ENCODE measurements at regions not wholly inside any gene's neighbourhood (a gene's known extent, or its start where the extent isn't known, plus 50 kb on each side); places are given as distances from the start of the nearest gene placed in this dataset.

GRCh38 chr7:116429986-116430619, 69.4 kb upstream of the CAV2 start:
- DNase-seq (ENCODE audit: insufficient read length) (no peak), FAIRE-seq (no peak)
- TF ChIP-seq POLR2AphosphoS5 (IDR thresholded peaks at IDR 0.05; ENCODE audit: low read depth, low read length): no peak
- TF ChIP-seq POLR2A (IDR thresholded peaks at IDR 0.05; ENCODE audit: low read depth, low read length): no peak
- no peak for TF ChIP-seq TAF1 (IDR thresholded peaks at IDR 0.05; ENCODE audit: borderline replicate concordance, low read depth, low read length)

GRCh38 chr7:116431787-116432526, 67.6 kb upstream of the CAV2 start:
- TF ChIP-seq TAF1 (IDR thresholded peaks at IDR 0.05; ENCODE audit: borderline replicate concordance, low read depth, low read length) (no peak), POLR2A (IDR thresholded peaks at IDR 0.05; ENCODE audit: low read depth, low read length) (no peak), POLR2AphosphoS5 (IDR thresholded peaks at IDR 0.05; ENCODE audit: low read depth, low read length) (no peak)
- no peak for DNase-seq (ENCODE audit: insufficient read length)
- no peak for FAIRE-seq

GRCh38 chr7:116432527-116432916, 67.0 kb upstream of the CAV2 start:
- TF ChIP-seq POLR2A (IDR thresholded peaks at IDR 0.05; ENCODE audit: low read depth, low read length) (no peak), POLR2AphosphoS5 (IDR thresholded peaks at IDR 0.05; ENCODE audit: low read depth, low read length) (no peak), TAF1 (IDR thresholded peaks at IDR 0.05; ENCODE audit: borderline replicate concordance, low read depth, low read length) (no peak)
- no peak for FAIRE-seq

GRCh38 chr7:116433246-116433645, 66.3 kb upstream of the CAV2 start:
- no peak for DNase-seq (ENCODE audit: insufficient read length)
- TF ChIP-seq POLR2AphosphoS5 (IDR thresholded peaks at IDR 0.05; ENCODE audit: low read depth, low read length) (no peak), POLR2A (IDR thresholded peaks at IDR 0.05; ENCODE audit: low read depth, low read length) (no peak), TAF1 (IDR thresholded peaks at IDR 0.05; ENCODE audit: borderline replicate concordance, low read depth, low read length) (no peak)
- no peak for FAIRE-seq

More at GRCh38 chr7:116432527-116432916, 67.0 kb upstream of the CAV2 start:
- DNase-seq (ENCODE audit: insufficient read length): no peak

- DNase-seq (ENCODE audit: insufficient read length) (no peak), FAIRE-seq (no peak)
- TF ChIP-seq POLR2AphosphoS5 (IDR thresholded peaks at IDR 0.05; ENCODE audit: low read depth, low read length) (no peak), POLR2A (IDR thresholded peaks at IDR 0.05; ENCODE audit: low read depth, low read length) (no peak), TAF1 (IDR thresholded peaks at IDR 0.05; ENCODE audit: borderline replicate concordance, low read depth, low read length) (no peak)
Observed at GRCh38 chr7:116434820-116435341, 64.7 kb upstream of the CAV2 start.

- DNase-seq (ENCODE audit: insufficient read length): no peak
- FAIRE-seq: no peak
- no peak for TF ChIP-seq POLR2AphosphoS5 (IDR thresholded peaks at IDR 0.05; ENCODE audit: low read depth, low read length)
- no peak for TF ChIP-seq TAF1 (IDR thresholded peaks at IDR 0.05; ENCODE audit: borderline replicate concordance, low read depth, low read length)
- no peak for TF ChIP-seq POLR2A (IDR thresholded peaks at IDR 0.05; ENCODE audit: low read depth, low read length)
Observed at GRCh38 chr7:116436305-116436826, 63.2 kb upstream of the CAV2 start.

- no peak for FAIRE-seq
- no peak for DNase-seq (ENCODE audit: insufficient read length)
- TF ChIP-seq TAF1 (IDR thresholded peaks at IDR 0.05; ENCODE audit: borderline replicate concordance, low read depth, low read length): no peak
- TF ChIP-seq POLR2A (IDR thresholded peaks at IDR 0.05; ENCODE audit: low read depth, low read length): no peak
- TF ChIP-seq POLR2AphosphoS5 (IDR thresholded peaks at IDR 0.05; ENCODE audit: low read depth, low read length): no peak
Observed at GRCh38 chr7:116438267-116438666, 61.3 kb upstream of the CAV2 start.

GRCh38 chr7:116439005-116439404, 60.5 kb upstream of the CAV2 start:
- no peak for DNase-seq (ENCODE audit: insufficient read length)
- no peak for TF ChIP-seq TAF1 (IDR thresholded peaks at IDR 0.05; ENCODE audit: borderline replicate concordance, low read depth, low read length)
- TF ChIP-seq POLR2AphosphoS5 (IDR thresholded peaks at IDR 0.05; ENCODE audit: low read depth, low read length): no peak
- no peak for TF ChIP-seq POLR2A (IDR thresholded peaks at IDR 0.05; ENCODE audit: low read depth, low read length)
- FAIRE-seq: no peak

- DNase-seq (ENCODE audit: insufficient read length): no peak
- no peak for FAIRE-seq
- no peak for TF ChIP-seq POLR2AphosphoS5 (IDR thresholded peaks at IDR 0.05; ENCODE audit: low read depth, low read length)
- no peak for TF ChIP-seq POLR2A (IDR thresholded peaks at IDR 0.05; ENCODE audit: low read depth, low read length)
- TF ChIP-seq TAF1 (IDR thresholded peaks at IDR 0.05; ENCODE audit: borderline replicate concordance, low read depth, low read length): no peak
Observed at GRCh38 chr7:116439841-116440549, 59.5 kb upstream of the CAV2 start.

GRCh38 chr7:116441534-116441933, 58.0 kb upstream of the CAV2 start:
- TF ChIP-seq TAF1 (IDR thresholded peaks at IDR 0.05; ENCODE audit: borderline replicate concordance, low read depth, low read length): no peak
- no peak for TF ChIP-seq POLR2A (IDR thresholded peaks at IDR 0.05; ENCODE audit: low read depth, low read length)
- no peak for TF ChIP-seq POLR2AphosphoS5 (IDR thresholded peaks at IDR 0.05; ENCODE audit: low read depth, low read length)
- FAIRE-seq: no peak
- no peak for DNase-seq (ENCODE audit: insufficient read length)

- DNase-seq (ENCODE audit: insufficient read length) (no peak), FAIRE-seq (no peak)
- TF ChIP-seq POLR2A (IDR thresholded peaks at IDR 0.05; ENCODE audit: low read depth, low read length): no peak
- no peak for TF ChIP-seq POLR2AphosphoS5 (IDR thresholded peaks at IDR 0.05; ENCODE audit: low read depth, low read length)
- TF ChIP-seq TAF1 (IDR thresholded peaks at IDR 0.05; ENCODE audit: borderline replicate concordance, low read depth, low read length): no peak
Observed at GRCh38 chr7:116443101-116443523, 56.4 kb upstream of the CAV2 start.

All from GM12892 (cell line).